Erythroblast (primary cell): ENCODE measurements at regions not wholly inside any gene's neighbourhood (a gene's known extent, or its start where the extent isn't known, plus 50 kb on each side); places are given as distances from the start of the nearest gene placed in this dataset.

Experiments used
- GATA1 ChIP-seq: IDR thresholded peaks from 2 replicates; pipeline ENCODE4 v1.6.1; 2011; ENCODE audit warnings: low read depth, mild to moderate bottlenecking, control low read depth, low read length, moderate library complexity
- POLR2A ChIP-seq: IDR thresholded peaks from 2 replicates; pipeline ENCODE4 v1.6.1; 2011; ENCODE audit warnings: mild to moderate bottlenecking, low read length

GRCh38 chr6:88403486-88403885 lies 237.3 kb upstream of the CNR1 start:
- TF ChIP-seq POLR2A (no peak), GATA1 (no peak)
